Activated CD8-positive, alpha-beta T cell treated with anti-CD3 and anti-CD28 coated beads for 36 hours (primary cell): ENCODE measurements at regions not wholly inside any gene's neighbourhood (a gene's known extent, or its start where the extent isn't known, plus 50 kb on each side); places are given as distances from the start of the nearest gene placed in this dataset.

ENCODE experiments used
- ATAC-seq: fragments of 200-7000 bp; cut with Tn5 transposase; one replicate; pipeline ENCODE4 v1.10.0; 2021; ENCODE audit warnings: mild to moderate bottlenecking, moderate library complexity
- CTCF ChIA-PET: fragments of 350-600 bp; sonication (Branson Sonifier 250); formaldehyde crosslinking; loops from one replicate; lab custom pipeline; 2021; ENCODE audit warnings: antibody characterized with exemption; lab: Charles Lee
- POLR2A ChIA-PET: fragments of 350-600 bp; sonication (Branson Sonifier 250); formaldehyde crosslinking; loops from one replicate; lab custom pipeline; 2021; ENCODE audit warnings: antibody characterized with exemption; lab: Charles Lee
- DNase-seq: peaks from one replicate; pipeline ENCODE4 v3.0.0-alpha.2; 2020
- H3K27ac Mint-ChIP-seq: one replicate; pipeline ENCODE4 v1.8.0; 2021; ENCODE audit warnings: mild to moderate bottlenecking, mixed read lengths
- H3K27me3 Mint-ChIP-seq: one replicate; pipeline ENCODE4 v1.8.0; 2021; ENCODE audit warnings: mixed read lengths
- H3K36me3 Mint-ChIP-seq: one replicate; pipeline ENCODE4 v1.8.0; 2021; ENCODE audit warnings: low read depth, mixed read lengths
- H3K4me1 Mint-ChIP-seq: one replicate; pipeline ENCODE4 v1.8.0; 2021; ENCODE audit warnings: low read depth, mixed read lengths
- H3K4me3 Mint-ChIP-seq: one replicate; pipeline ENCODE4 v1.8.0; 2021; ENCODE audit warnings: mild to moderate bottlenecking, moderate library complexity, mixed read lengths
- H3K9me3 Mint-ChIP-seq: one replicate; pipeline ENCODE4 v1.8.0; 2021; ENCODE audit warnings: mixed read lengths
- CTCF ChIP-seq: fragments of 200-600 bp; IDR thresholded peaks from one replicate; pipeline ENCODE4 v1.8.0; 2022; ENCODE audit warnings: antibody characterized with exemption, mild to moderate bottlenecking
- intact Hi-C: fragments of 100-400 bp; cut with micrococcal nuclease; formaldehyde crosslinking; loops from one replicate; pipeline ENCODE4 v1.10.0; 2022

GRCh38 chr5:107764976-107765804, 94.5 kb upstream of the EFNA5 start:
- Mint-ChIP-seq H3K4me3 (no peak overlapping the region), H3K36me3 (no peaks in the 10 kb centered on the region), H3K9me3 (no peaks in the 10 kb centered on the region), H3K4me1 (no peaks in the 10 kb centered on the region), H3K27ac (no peak overlapping the region), H3K27me3 (peaks cover 2% of the 10 kb centered on the region)
- ChIA-PET CTCF (no interaction called here), POLR2A (no interaction called here)
- ATAC-seq, result no peak
- intact Hi-C loops, result no loop called here
- no peak for TF ChIP-seq CTCF
- no peak for DNase-seq

- no peak for DNase-seq
- H3K4me3 Mint-ChIP-seq, result no peak overlapping the region
- no peaks in the 10 kb centered on the region for H3K27me3 Mint-ChIP-seq
- no peaks in the 10 kb centered on the region for H3K4me1 Mint-ChIP-seq
- no peak overlapping the region for H3K27ac Mint-ChIP-seq
- TF ChIP-seq CTCF, result no peak
- no peak for ATAC-seq
- H3K9me3 Mint-ChIP-seq, result no peaks in the 10 kb centered on the region
- no peaks in the 10 kb centered on the region for H3K36me3 Mint-ChIP-seq
- POLR2A ChIA-PET, result no interaction called here
- intact Hi-C loops, result no loop called here
- CTCF ChIA-PET, result no interaction called here
Measured at GRCh38 chr5:107764282-107764681, 93.5 kb upstream of the EFNA5 start.

GRCh38 chr5:107753427-107753826, 82.7 kb upstream of the EFNA5 start:
- ChIA-PET POLR2A (no interaction called here), CTCF (no interaction called here)
- peaks cover 4% of the 10 kb centered on the region for H3K9me3 Mint-ChIP-seq
- no peak overlapping the region for H3K4me3 Mint-ChIP-seq
- no peaks in the 10 kb centered on the region for H3K4me1 Mint-ChIP-seq
- ATAC-seq, result no peak
- intact Hi-C loops, result no loop called here
- no peak for TF ChIP-seq CTCF
- H3K27me3 Mint-ChIP-seq, result peaks cover 11% of the 10 kb centered on the region
- no peaks in the 10 kb centered on the region for H3K36me3 Mint-ChIP-seq
- H3K27ac Mint-ChIP-seq, result no peak overlapping the region
- no peak for DNase-seq

- Mint-ChIP-seq H3K4me3 (no peak overlapping the region), H3K36me3 (no peaks in the 10 kb centered on the region), H3K27ac (no peak overlapping the region), H3K27me3 (peaks cover 6% of the 10 kb centered on the region), H3K4me1 (no peaks in the 10 kb centered on the region), H3K9me3 (peaks cover 2% of the 10 kb centered on the region)
- DNase-seq (no peak), ATAC-seq (no peak)
- POLR2A ChIA-PET, result no interaction called here
- TF ChIP-seq CTCF, result no peak
- intact Hi-C loops, result no loop called here
- CTCF ChIA-PET, result no interaction called here
Measured at GRCh38 chr5:107744418-107745330, 73.9 kb upstream of the EFNA5 start.
